NCI-H748 treated with DMSO at 0.1 percent for 48 hours (cell line): ENCODE measurements at regions not wholly inside any gene's neighbourhood (a gene's known extent, or its start where the extent isn't known, plus 50 kb on each side); places are given as distances from the start of the nearest gene placed in this dataset.
"Not testable (repeated sequence)": the region's sequence is repeated elsewhere in the genome, so short reads cannot be mapped to it uniquely, and the experiment has no call there.

ENCODE experiments used
- DNase-seq: peaks from one replicate; lab custom pipeline; 2025; lab: John Stamatoyannopoulos, UW

GRCh38 chr7:52355053-52355452 is 680.4 kb upstream of the POM121L12 start:
- DNase-seq: no peak

DNA sequence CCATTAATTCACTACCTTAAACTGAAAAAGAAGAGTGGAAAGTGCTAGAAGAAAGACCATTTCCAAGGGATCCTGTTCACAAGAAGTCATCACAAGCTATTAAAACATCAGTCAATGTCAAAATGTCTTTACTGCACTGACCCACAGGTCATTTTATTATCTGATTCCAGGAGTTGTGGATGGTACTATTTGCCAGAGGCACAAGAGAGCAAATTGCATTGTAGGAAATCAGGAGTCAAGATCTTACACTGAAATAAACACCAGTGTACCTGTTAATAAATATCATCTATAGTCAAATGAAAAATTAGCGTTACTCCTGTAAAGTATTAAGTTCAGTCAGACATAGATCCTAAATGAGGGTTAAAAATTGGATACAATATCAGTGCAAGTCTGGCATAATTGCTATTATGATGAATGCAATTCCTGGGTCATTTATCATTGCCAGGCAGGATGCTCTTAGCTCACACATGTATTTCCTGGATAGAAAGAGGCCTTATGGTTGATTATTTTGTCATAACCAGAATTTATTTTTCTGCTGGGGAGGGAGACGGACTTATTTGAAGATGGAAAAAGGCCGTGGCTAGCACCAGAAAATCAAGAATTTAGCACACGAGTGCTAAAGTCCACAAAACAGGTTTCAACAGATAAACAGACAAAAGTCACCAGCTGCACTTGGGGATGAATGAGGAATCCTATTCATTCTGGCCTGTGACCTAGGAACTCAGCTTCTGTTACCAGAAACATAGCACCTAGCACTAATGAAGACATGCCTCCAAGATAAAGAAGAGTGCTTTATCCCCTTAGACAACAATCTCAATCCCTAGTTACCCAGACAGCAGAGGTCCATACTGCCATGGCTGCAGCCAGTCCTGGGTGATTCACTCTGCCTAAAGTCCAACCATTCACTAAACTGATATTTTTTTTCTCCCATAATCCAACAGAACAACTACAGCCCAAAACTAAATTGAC is 683.1 kb upstream of the POM121L12 start:
- no peak for DNase-seq

DNA sequence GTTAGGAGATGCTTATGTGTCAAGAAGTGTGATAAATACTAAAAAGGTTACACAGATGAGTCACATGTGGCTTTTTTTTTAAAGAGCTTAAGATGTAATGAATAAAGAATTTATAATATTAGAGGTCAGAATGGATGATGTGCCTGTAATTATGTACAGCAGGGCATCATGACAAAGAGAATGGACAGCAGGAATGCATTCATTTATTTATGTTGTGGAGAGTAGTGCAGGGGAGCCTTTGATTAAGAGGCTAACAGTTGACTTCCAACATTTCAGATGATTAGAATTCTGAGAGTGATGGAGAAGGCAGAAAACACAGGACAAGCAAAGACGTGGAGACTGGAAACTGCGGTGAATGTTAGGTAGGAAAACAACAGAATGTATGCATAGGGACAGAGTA is 691.4 kb upstream of the POM121L12 start:
- no peak for DNase-seq

- no peak for DNase-seq
Observed at GRCh38 chr7:52340067-52340466, 695.4 kb upstream of the POM121L12 start.

GRCh38 chr7:52328328-52328727 is 707.1 kb upstream of the POM121L12 start:
- DNase-seq: not testable (repeated sequence)

- DNase-seq: no peak
Observed at GRCh38 chr7:52325237-52325636, 710.2 kb upstream of the POM121L12 start.

GRCh38 chr7:52323202-52323746 is 712.2 kb upstream of the POM121L12 start:
- DNase-seq: no peak

GRCh38 chr7:52320610-52321009 is 714.8 kb upstream of the POM121L12 start:
- DNase-seq: no peak

- no peak for DNase-seq
Observed at GRCh38 chr7:52317921-52318320, 717.5 kb upstream of the POM121L12 start.

GRCh38 chr7:52311886-52312285 is 723.5 kb upstream of the POM121L12 start:
- no peak for DNase-seq

DNA sequence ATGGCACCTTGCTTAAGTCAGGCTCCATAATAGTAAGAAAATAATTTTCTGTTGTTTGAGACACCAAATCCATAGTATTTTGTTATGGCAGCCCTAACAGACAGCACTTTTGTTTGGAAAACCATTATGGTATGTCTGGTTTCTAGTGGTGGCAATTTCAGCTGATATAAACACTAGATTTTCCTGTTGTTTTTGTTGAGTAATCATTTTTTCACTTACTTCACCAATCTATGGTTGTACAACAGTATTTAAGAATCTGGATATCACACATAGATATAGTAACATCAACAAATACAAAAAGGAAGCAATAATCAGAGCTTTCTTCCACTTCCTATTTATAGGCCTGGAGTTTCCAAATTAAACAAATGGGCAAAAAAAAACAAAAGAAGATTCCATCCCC is 725.8 kb upstream of the POM121L12 start:
- DNase-seq: no peak

DNA sequence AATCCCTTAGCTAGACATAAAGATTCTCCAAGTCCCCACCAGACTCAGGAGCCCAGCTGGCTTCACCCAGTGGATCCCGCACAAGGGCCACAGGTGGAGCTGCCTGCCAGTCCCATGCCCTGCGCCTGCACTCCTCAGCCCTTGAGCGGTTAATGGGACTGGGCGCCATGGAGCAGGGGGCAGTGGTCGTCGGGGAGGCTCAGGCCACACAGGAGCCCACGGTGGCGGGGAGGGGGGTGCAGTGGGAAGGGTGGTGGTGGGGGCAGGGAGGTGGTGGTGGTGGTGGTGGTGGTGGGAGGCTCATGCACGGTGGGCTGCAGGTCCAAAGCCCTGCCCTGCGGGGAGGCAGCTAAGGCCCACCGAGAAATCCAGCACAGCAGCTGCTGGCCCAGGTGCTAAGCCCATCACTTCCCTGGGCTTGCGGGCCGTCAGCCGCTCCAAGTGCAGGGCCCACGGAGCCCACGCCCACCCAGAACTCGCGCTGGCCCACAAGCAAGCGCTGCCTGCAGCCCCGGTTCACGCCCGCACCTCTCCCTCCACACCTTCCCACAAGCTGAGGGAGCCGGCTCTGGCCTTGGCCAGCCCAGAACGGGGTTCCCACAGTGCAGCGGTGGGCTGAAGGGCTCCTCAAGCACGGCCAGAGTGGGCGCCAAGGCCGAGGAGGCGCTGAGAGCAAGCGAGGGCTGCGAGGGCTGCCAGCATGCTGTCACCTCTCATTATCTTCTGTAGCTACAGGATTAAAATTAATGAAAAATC is 732.5 kb upstream of the POM121L12 start:
- DNase-seq: no peak

DNA sequence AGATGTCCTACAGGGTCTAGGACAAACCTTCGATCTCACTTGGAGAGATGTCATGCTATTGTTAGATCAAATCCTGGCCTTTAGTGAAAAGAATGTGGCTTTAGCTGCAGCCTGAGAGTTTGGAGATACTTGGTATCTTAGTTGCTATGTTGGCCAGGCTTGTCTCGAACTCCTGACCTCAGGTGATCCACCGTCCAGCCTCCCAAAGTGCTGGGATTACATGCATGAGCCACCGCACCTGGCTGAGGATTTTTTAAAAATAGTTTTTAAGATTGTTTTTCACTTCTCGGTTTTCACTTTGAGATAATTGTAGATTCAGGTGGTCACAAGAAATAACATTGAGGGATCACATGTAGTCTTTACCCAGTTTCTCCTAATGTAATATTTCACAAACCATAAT is 738.3 kb upstream of the POM121L12 start:
- no peak for DNase-seq

DNA sequence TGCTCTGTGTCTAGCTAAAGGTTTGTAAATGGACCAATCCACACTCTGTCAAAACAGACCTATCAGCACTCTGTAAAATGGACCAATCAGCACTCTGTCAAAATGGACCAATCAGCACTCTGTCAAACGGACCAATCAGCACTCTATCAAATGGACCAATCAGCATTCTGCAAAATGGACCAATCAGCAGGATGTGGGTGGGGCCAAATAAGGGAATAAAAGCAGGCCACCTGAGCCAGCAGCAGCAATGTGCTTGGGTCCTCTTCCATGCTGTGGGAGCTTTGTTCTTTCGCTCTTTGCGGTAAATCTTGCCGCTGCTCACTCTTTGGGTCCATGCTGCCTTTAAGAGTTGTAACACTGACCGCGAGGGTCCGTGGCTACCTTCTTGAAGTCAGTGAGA is 740.5 kb upstream of the POM121L12 start:
- DNase-seq: no peak

GRCh38 chr7:52289247-52289646 is 746.2 kb upstream of the POM121L12 start:
- DNase-seq: no peak

GRCh38 chr7:52287698-52288097 is 747.7 kb upstream of the POM121L12 start:
- DNase-seq: no peak

- DNase-seq: no peak
Observed at GRCh38 chr7:52285689-52286088, 749.7 kb upstream of the POM121L12 start.

GRCh38 chr7:52283335-52283734 is 752.1 kb upstream of the POM121L12 start:
- DNase-seq: no peak

GRCh38 chr7:52273685-52274610 is 761.5 kb upstream of the POM121L12 start:
- no peak for DNase-seq

DNA sequence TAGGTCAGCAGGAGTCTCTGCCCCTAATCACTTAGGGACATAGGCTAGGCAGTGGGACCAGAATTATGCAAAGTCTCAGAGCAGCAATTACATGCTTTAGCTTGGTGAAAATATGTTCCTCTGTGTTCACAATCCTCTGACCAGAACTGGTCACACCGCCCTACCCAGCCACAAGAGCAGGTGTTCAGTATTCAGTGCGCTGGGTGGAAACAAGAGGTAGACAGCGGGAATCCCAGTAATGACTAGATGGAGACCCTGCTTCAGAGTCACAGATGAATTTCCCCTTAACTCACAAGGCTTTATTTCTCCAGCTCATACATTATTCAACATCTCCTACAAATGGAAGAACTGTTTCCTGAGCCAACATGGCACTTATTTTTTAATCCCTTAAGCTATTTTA is 763.7 kb upstream of the POM121L12 start:
- peak; percentile 88 for DNase-seq

DNA sequence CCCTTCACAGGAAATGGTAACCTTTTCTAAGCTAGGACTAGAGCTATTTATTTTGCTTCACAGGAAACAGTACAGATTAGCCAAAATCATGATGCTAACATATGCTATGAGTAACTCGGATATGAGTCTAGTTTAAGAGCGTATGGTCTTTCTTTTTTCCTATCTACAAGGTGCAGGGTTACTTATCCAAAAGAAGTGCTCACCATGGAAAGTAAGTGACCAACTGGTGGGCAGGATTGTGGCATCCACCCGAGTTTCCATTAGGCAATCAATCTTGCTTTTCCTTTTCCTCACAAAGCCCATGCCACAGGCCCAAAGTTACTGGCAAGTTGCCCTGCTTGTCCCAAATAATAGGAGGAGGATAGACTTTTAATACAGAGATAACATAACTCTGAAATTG is 765.1 kb upstream of the POM121L12 start:
- DNase-seq: peak; percentile 9

GRCh38 chr7:52269669-52270068 is 765.8 kb upstream of the POM121L12 start:
- no peak for DNase-seq
